Left ventricle myocardium inferior (tissue), 1 donor: ENCODE measurements at regions not wholly inside any gene's neighbourhood (a gene's known extent, or its start where the extent isn't known, plus 50 kb on each side); places are given as distances from the start of the nearest gene placed in this dataset.

Experiments
- DNase-seq: peaks from one replicate; pipeline ENCODE4 v3.0.0-alpha.2; 2020
- H3K27ac ChIP-seq: fragments of 200-600 bp; replicated peaks from 2 replicates; pipeline ENCODE4 v1.8.0; 2021
- H3K27me3 ChIP-seq: fragments of 200-600 bp; 2 replicates; pipeline ENCODE4 v1.8.0; 2021; ENCODE audit warnings: low read depth
- H3K36me3 ChIP-seq: fragments of 200-600 bp; 2 replicates; pipeline ENCODE4 v1.8.0; 2021
- H3K4me1 ChIP-seq: fragments of 200-600 bp; 2 replicates; pipeline ENCODE4 v1.8.0; 2021
- H3K4me3 ChIP-seq: fragments of 200-600 bp; 2 replicates; pipeline ENCODE4 v1.8.0; 2021; ENCODE audit warnings: mild to moderate bottlenecking, moderate library complexity
- H3K9me3 ChIP-seq: fragments of 200-600 bp; replicated peaks from 2 replicates; pipeline ENCODE4 v1.8.0; 2021
- intact Hi-C: fragments of 100-400 bp; cut with micrococcal nuclease; formaldehyde crosslinking; loops from one replicate; pipeline ENCODE4 v1.11.0; 2022
- TF ChIP-seq, protein P1 (sequence below): fragments of 200-600 bp; IDR thresholded peaks from 2 replicates; pipeline ENCODE4 v1.8.0; 2021; ENCODE audit warnings: antibody characterized with exemption, mild to moderate bottlenecking, borderline replicate concordance
- donor health status: DM: no; HTN: yes; CAD: no; lungs with severe emphysema.

DNA sequence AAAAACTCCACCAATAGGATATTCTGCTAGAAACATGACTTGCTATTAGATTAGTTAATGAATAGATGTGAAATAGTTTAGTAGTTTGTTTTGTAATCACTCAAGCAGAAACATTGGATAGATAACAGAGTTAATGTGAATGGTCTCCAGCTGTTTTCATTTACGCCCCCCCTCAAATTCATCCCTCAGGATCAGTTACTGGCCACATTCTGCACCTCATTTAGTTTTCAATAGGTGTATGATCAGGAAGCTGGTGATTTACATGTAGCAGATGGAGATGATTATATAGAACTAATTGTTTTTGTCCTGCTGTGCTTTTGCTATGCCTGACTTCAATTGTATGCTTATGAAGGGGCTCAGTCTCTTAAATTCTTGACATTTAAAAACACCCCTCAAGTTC is 759.0 kb downstream of the SLITRK6 start:
- H3K4me1 ChIP-seq: no peaks in the 10 kb centered on the region
- intact Hi-C loops: no loop called here
- no peaks in the 10 kb centered on the region for H3K27me3 ChIP-seq
- H3K36me3 ChIP-seq: no peaks in the 10 kb centered on the region
- no peak for DNase-seq
- no peaks in the 10 kb centered on the region for H3K9me3 ChIP-seq
- TF ChIP-seq, protein P1, sequence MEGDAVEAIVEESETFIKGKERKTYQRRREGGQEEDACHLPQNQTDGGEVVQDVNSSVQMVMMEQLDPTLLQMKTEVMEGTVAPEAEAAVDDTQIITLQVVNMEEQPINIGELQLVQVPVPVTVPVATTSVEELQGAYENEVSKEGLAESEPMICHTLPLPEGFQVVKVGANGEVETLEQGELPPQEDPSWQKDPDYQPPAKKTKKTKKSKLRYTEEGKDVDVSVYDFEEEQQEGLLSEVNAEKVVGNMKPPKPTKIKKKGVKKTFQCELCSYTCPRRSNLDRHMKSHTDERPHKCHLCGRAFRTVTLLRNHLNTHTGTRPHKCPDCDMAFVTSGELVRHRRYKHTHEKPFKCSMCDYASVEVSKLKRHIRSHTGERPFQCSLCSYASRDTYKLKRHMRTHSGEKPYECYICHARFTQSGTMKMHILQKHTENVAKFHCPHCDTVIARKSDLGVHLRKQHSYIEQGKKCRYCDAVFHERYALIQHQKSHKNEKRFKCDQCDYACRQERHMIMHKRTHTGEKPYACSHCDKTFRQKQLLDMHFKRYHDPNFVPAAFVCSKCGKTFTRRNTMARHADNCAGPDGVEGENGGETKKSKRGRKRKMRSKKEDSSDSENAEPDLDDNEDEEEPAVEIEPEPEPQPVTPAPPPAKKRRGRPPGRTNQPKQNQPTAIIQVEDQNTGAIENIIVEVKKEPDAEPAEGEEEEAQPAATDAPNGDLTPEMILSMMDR: no peak
- no peak overlapping the region for H3K4me3 ChIP-seq
- H3K27ac ChIP-seq: no peak overlapping the region

GRCh38 chr13:85031771-85032170 is 767.4 kb downstream of the SLITRK6 start:
- Histone ChIP-seq H3K9me3 (peaks cover 25% of the 10 kb centered on the region), H3K27ac (no peak overlapping the region), H3K4me1 (no peaks in the 10 kb centered on the region), H3K36me3 (no peaks in the 10 kb centered on the region), H3K27me3 (no peaks in the 10 kb centered on the region), H3K4me3 (no peak overlapping the region)
- TF ChIP-seq, protein P1: no peak
- intact Hi-C loops: no loop called here
- DNase-seq: no peak

GRCh38 chr13:85028035-85028434 is 771.2 kb downstream of the SLITRK6 start:
- intact Hi-C loops: no loop called here
- DNase-seq: no peak
- H3K27me3 ChIP-seq: no peaks in the 10 kb centered on the region

GRCh38 chr13:85019121-85019520 is 780.1 kb downstream of the SLITRK6 start:
- intact Hi-C loops: no loop called here
- Histone ChIP-seq H3K27me3 (no peaks in the 10 kb centered on the region), H3K27ac (no peak overlapping the region), H3K36me3 (no peaks in the 10 kb centered on the region), H3K9me3 (peaks cover 25% of the 10 kb centered on the region), H3K4me1 (no peaks in the 10 kb centered on the region), H3K4me3 (no peak overlapping the region)
- TF ChIP-seq, protein P1: no peak
- DNase-seq: no peak

More at GRCh38 chr13:85028035-85028434, 771.2 kb downstream of the SLITRK6 start:
- TF ChIP-seq, protein P1: no peak
- H3K4me1 ChIP-seq: no peaks in the 10 kb centered on the region
- peaks cover 59% of the 10 kb centered on the region for H3K9me3 ChIP-seq
- no peak overlapping the region for H3K4me3 ChIP-seq
- H3K36me3 ChIP-seq: no peaks in the 10 kb centered on the region
- no peak overlapping the region for H3K27ac ChIP-seq

GRCh38 chr13:85013006-85013405 is 786.2 kb downstream of the SLITRK6 start:
- Histone ChIP-seq H3K4me1 (no peaks in the 10 kb centered on the region), H3K36me3 (no peaks in the 10 kb centered on the region), H3K27me3 (no peaks in the 10 kb centered on the region), H3K27ac (no peak overlapping the region), H3K4me3 (no peak overlapping the region), H3K9me3 (peaks cover 24% of the 10 kb centered on the region)
- intact Hi-C loops: no loop called here
- no peak for DNase-seq
- TF ChIP-seq, protein P1: no peak

GRCh38 chr13:85009447-85009846 is 789.8 kb downstream of the SLITRK6 start:
- H3K27ac ChIP-seq: no peak overlapping the region
- H3K27me3 ChIP-seq: no peaks in the 10 kb centered on the region
- H3K36me3 ChIP-seq: no peaks in the 10 kb centered on the region
- TF ChIP-seq, protein P1: no peak
- peaks cover 20% of the 10 kb centered on the region for H3K9me3 ChIP-seq
- no peaks in the 10 kb centered on the region for H3K4me1 ChIP-seq
- no peak overlapping the region for H3K4me3 ChIP-seq
- DNase-seq: no peak
- intact Hi-C loops: no loop called here
